ENCODE measurements at regions not wholly inside any gene's neighbourhood (a gene's known extent, or its start where the extent isn't known, plus 50 kb on each side); places are given as distances from the start of the nearest gene placed in this dataset.
"Not testable (repeated sequence)": the region's sequence is repeated elsewhere in the genome, so short reads cannot be mapped to it uniquely, and the experiment has no call there.

- DNase-seq = no peak
- in situ Hi-C loops (cut with HindIII; ENCODE audit: low pct_ligation_motif_present, low pct_unique_long_range_greater_than_20kb, low sequenced_read_pairs) = no loop called here
Observed at GRCh38 chr6:2309122-2309521, 63.7 kb upstream of the GMDS start.

- in situ Hi-C loops (cut with HindIII; ENCODE audit: low pct_ligation_motif_present, low pct_unique_long_range_greater_than_20kb, low sequenced_read_pairs) = no loop called here
- DNase-seq = no peak
Observed at GRCh38 chr6:2307799-2308198, 62.4 kb upstream of the GMDS start.

- DNase-seq = no peak
- in situ Hi-C loops (cut with HindIII; ENCODE audit: low pct_ligation_motif_present, low pct_unique_long_range_greater_than_20kb, low sequenced_read_pairs) = no loop called here
Observed at GRCh38 chr6:2305951-2306350, 60.5 kb upstream of the GMDS start.

GRCh38 chr6:2302482-2302881 is 57.1 kb upstream of the GMDS start:
- in situ Hi-C loops (cut with HindIII; ENCODE audit: low pct_ligation_motif_present, low pct_unique_long_range_greater_than_20kb, low sequenced_read_pairs); DNase-seq: not testable (repeated sequence)

GRCh38 chr6:2296781-2297180 is 51.4 kb upstream of the GMDS start:
- in situ Hi-C loops (cut with HindIII; ENCODE audit: low pct_ligation_motif_present, low pct_unique_long_range_greater_than_20kb, low sequenced_read_pairs) = no loop called here
- DNase-seq = no peak

Data from ACHN (cell line).